ENCODE measurements at regions not wholly inside any gene's neighbourhood (a gene's known extent, or its start where the extent isn't known, plus 50 kb on each side); places are given as distances from the start of the nearest gene placed in this dataset.
"Not testable (repeated sequence)": the region's sequence is repeated elsewhere in the genome, so short reads cannot be mapped to it uniquely, and the experiment has no call there.

GRCh38 chr5:96483878-96484277 lies 50.8 kb upstream of the PCSK1 start:
- ChIA-PET POLR2A (no interaction called here), CTCF (interaction anchor here (1.3 to 1.9 kb wide), 2 partner anchors 8 to 118 kb away, joined by 3 to 5 read pairs; no protein-coding TSS in a partner anchor)
- no peak for DNase-seq (ENCODE audit: low read depth, low spot score)
- no peak for TF ChIP-seq CTCF (IDR thresholded peaks at IDR 0.05; ENCODE audit: insufficient read depth, low read length, missing control alignments)
- no peak overlapping the region for H3K4me3 ChIP-seq (ENCODE audit: low read depth, low read length)

- no peak for DNase-seq (ENCODE audit: low read depth, low spot score)
- no peak for TF ChIP-seq CTCF (IDR thresholded peaks at IDR 0.05; ENCODE audit: insufficient read depth, low read length, missing control alignments)
- POLR2A ChIA-PET = no interaction called here
- CTCF ChIA-PET = no interaction called here
- H3K4me3 ChIP-seq (ENCODE audit: low read depth, low read length) = no peak overlapping the region
Measured at GRCh38 chr5:96487859-96488258, 54.8 kb upstream of the PCSK1 start.

GRCh38 chr5:96489532-96489931 lies 56.5 kb upstream of the PCSK1 start:
- no peak for TF ChIP-seq CTCF (IDR thresholded peaks at IDR 0.05; ENCODE audit: insufficient read depth, low read length, missing control alignments)
- DNase-seq (ENCODE audit: low read depth, low spot score) = no peak
- CTCF ChIA-PET = no interaction called here
- H3K4me3 ChIP-seq (ENCODE audit: low read depth, low read length) = no peak overlapping the region
- POLR2A ChIA-PET = no interaction called here

GRCh38 chr5:96492459-96493047 lies 59.5 kb upstream of the PCSK1 start:
- ChIA-PET CTCF (interaction anchor here (1.1 to 1.5 kb wide), 2 partner anchors 9 to 10 kb away, joined by 3 to 4 read pairs; no protein-coding TSS in a partner anchor), POLR2A (no interaction called here)
- no peak for TF ChIP-seq CTCF (IDR thresholded peaks at IDR 0.05; ENCODE audit: insufficient read depth, low read length, missing control alignments)
- no peak overlapping the region for H3K4me3 ChIP-seq (ENCODE audit: low read depth, low read length)
- no peak for DNase-seq (ENCODE audit: low read depth, low spot score)

GRCh38 chr5:96493219-96493790 lies 60.3 kb upstream of the PCSK1 start:
- no peak overlapping the region for H3K4me3 ChIP-seq (ENCODE audit: low read depth, low read length)
- ChIA-PET POLR2A (no interaction called here), CTCF (no interaction called here)
- TF ChIP-seq CTCF (IDR thresholded peaks at IDR 0.05; ENCODE audit: insufficient read depth, low read length, missing control alignments) = no peak
- no peak for DNase-seq (ENCODE audit: low read depth, low spot score)

- POLR2A ChIA-PET; DNase-seq (ENCODE audit: low read depth, low spot score); H3K4me3 ChIP-seq (ENCODE audit: low read depth, low read length); CTCF ChIA-PET: not testable (repeated sequence)
Measured at GRCh38 chr5:96495412-96495811, 62.4 kb upstream of the PCSK1 start.

GRCh38 chr5:96497027-96497426 lies 64.0 kb upstream of the PCSK1 start:
- H3K4me3 ChIP-seq (ENCODE audit: low read depth, low read length); POLR2A ChIA-PET; DNase-seq (ENCODE audit: low read depth, low spot score); CTCF ChIA-PET: not testable (repeated sequence)

Data from AG04449 (cell line).